HG03108 (cell line): ENCODE measurements at regions not wholly inside any gene's neighbourhood (a gene's known extent, or its start where the extent isn't known, plus 50 kb on each side); places are given as distances from the start of the nearest gene placed in this dataset.

Experiments
- ATAC-seq: cut with Tn5 transposase; IDR thresholded peaks from one replicate; pipeline ENCODE4 v1.9.1; 2021; ENCODE audit warnings: moderate library complexity; ENCODE audit not compliant: unreplicated experiment

DNA sequence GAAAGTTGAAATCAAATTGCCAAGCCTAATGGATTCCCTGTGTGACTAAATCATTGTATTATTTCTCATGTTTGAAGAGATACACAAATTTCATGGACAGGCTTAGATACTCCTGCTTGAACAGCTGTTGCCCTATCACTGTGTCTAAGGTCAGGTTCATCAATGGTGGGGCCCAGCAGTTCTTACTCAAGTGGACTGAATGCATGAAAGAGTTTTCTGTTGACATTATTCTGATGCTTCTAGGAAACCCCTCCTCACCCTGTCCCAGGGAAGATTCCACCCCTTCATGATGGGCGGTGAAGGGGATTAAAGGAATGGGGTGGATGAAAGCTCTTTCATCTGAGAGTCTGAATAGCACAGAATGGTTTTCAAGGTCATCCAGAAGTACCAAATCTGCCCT is 148.8 kb downstream of the INO80D start:
- no peak for ATAC-seq

DNA sequence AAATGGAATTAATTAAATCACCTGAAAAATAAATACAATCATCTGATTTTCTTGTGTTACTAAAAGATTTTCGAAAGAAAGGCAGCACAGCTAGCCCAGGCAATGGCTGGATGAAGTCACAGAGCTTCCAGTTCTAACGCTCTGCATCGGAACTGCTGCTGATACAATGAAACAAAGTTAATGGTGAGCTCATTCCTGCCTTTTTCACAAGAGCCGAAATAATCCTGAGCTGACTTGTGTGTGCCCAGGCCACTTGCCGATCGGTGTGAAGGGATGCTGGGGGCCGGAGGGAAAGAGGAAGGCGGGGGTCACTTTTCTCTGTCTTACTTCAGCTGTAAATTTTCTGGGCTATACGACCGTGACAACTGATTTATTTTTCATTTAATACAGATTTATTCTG is 149.5 kb downstream of the INO80D start:
- ATAC-seq: no peak

DNA sequence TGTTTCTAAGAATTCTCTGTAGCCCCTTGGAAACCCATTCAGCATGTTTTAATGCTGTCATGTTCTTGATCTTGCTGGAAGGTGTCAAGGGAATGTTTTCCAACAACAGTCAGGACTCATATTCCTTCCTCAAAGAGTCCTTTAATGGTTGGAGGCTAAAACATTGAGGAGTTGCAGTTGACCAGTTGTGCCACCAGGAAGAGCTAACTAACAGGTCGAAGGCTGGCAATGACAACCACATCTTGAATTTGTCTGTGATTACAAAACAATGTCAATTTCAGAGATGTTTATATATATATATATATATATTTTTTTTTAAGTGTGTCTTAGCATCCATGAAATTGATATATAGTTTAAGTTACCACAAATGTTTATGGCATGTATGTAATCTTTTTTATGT is 151.5 kb downstream of the INO80D start:
- no peak for ATAC-seq

DNA sequence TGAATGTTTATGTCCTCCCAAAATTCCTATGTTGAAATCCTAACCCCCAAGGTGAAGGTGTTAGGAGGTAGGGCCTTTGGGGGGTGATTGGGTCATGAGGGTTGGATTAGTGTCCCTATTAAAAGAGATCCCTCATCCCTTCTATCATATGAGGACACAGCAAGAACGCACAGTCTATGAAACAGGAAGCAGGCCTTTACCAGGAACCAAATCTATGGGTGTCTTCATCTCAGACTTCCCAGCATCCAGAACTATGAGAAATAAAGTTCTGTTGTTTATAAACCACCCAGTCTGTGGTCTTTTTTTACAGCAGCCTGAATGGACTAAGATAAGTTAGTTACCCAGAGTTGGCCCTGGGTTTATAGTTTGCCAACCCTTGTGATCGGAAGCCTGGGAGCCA is 153.1 kb downstream of the INO80D start:
- ATAC-seq: no peak

DNA sequence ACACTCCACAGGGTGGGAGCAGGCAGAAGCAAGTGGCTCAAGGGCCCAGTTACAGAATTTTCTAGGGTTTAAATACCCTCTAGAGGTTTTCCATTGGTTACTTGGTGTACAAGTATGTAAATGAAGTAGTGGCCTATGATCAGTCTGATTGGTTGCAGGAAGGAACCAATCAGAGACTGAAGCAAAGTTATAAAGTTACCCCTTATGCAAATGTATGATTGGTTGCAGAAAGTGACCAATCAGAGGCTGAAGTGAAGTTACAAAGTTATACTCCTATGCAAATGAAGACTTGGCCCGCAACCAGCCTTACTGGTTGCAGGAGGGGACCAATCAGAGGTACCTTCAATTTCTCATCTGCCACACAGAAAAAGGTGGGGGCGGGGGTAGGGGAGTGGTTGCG is 154.6 kb downstream of the INO80D start:
- no peak for ATAC-seq

DNA sequence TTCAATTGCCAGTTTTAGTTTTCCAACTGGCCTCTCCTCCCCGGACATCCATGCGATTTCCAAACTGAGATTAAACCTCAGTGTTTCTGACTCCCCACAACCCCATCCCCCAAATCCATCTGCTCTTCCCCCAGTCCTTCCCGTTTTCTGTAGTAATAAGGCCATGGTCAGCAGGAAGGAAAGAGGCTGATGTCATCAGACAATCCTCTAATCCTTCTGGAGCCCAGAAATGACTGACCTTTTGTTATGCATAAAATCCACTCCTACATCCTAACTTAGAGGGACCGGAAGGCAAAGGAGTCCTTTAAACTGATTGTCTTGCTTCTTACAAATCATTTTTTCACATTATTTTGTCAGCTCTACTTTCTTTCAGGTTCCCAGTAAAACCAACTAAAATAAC is 155.8 kb downstream of the INO80D start:
- no peak for ATAC-seq

DNA sequence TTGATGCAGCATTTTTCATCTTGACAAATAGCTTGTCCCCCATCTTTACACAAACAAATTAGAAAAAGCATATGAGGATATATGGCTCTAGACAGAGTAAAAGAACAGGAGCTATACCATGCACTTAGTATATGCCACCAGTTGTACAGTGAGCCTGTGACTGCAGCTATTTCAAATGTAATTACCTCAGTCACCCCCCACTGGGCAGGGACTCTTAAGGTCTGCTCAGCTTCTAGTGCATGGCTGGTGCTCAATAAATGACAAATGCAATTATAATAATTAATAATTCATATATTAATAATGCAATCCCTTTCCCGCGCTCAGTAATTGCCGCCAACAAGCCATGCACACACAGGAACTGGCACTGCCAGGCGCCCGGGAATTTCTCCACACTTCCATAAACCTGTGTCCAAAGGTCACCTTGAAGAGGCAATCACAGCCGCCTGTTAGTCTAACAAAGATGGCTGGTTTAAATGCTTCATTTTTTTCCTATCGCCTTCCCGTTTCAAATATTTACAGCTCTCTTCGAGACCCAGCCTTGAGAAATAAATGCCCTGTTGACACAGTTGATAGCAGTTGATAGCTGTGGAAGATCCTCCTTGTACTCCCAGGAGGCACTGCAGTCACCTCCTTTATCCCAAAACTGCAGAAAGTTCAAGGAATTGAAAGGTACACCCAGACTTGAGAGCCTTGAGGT is 156.6 kb downstream of the INO80D start:
- ATAC-seq: no peak

DNA sequence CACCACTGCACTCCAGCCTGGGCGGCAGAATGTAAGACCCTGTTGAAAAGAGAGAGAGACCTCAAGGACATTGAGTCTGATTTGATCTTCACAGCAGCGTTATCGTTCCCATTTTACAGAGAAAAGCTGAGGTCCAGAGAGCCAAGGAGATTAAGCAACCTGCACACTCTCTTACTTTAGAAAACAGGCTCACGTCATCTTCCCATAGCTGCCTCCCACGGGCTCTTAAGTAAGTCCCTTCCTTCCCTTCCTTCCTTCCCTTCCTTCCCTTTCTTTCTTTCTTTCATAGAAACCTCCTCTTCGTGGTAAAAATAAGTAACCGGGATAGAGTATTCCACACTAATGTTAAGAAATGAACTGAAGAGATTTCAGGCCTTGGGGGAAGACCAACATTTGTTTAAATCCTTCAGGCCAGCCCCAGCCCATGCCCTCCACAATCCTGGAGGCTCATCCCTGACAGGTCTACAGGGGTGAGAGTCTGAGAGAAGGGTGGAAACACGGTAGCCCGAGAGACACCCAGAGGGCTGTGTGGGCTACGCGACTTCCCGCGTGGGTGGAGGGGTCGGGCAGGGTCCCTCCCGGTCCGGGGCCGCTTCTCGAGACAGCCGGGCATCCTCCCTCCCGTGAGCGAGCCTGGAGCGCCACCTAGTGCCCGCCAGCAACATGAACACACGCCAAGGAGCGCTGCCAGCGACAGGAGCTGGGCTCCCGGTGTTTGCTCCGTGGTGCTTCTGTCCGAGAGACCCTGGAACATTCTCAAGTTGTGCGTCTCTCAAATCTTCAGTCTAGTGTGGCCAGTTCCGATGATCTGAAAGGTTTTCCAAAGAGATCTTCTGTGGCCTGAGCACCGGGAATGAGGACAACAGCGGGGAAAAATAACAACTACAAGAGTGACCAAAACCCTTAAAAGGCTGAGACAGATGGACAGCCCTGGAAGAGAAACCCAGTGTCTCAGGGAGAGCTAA is 160.3 kb downstream of the INO80D start:
- ATAC-seq: peak; percentile 93

DNA sequence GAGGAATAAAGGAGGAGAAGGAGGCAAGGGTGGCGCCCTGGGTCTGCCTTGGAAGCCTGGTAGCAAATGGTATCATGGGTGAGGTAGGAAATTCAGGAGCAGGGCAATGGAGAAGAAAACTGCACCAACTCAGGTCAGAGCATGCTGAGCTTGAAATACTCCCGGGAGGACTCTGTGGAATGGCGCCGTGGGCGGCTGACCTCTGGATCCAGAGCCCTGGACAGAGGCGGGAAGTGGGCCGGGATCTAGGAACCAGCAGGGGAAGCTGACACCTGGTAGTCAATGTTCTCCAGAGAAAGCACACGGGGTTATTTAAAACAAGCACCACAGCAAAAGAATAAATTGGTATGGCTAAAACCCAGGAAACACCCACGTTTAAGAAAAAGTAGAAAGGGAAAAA is 161.3 kb downstream of the INO80D start:
- no peak for ATAC-seq

DNA sequence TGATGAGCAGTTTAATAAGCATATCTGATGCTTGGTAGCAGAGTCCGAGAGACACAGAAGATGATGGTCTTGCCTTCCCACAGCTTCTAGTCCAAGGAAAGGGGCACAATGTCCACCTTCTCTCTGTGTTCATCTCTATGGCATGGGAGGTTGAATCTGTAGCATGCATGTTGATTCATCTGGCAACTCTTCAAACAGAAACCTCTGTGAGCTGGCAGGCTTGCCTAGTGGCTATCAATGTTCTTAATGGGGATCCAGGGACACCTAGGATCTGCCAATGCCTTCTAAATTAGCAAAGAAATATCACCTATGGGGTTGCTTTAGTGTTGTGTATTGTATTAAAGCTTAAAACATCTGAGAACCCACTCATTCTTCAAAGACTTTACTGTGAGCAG is 170.8 kb downstream of the INO80D start:
- no peak for ATAC-seq

DNA sequence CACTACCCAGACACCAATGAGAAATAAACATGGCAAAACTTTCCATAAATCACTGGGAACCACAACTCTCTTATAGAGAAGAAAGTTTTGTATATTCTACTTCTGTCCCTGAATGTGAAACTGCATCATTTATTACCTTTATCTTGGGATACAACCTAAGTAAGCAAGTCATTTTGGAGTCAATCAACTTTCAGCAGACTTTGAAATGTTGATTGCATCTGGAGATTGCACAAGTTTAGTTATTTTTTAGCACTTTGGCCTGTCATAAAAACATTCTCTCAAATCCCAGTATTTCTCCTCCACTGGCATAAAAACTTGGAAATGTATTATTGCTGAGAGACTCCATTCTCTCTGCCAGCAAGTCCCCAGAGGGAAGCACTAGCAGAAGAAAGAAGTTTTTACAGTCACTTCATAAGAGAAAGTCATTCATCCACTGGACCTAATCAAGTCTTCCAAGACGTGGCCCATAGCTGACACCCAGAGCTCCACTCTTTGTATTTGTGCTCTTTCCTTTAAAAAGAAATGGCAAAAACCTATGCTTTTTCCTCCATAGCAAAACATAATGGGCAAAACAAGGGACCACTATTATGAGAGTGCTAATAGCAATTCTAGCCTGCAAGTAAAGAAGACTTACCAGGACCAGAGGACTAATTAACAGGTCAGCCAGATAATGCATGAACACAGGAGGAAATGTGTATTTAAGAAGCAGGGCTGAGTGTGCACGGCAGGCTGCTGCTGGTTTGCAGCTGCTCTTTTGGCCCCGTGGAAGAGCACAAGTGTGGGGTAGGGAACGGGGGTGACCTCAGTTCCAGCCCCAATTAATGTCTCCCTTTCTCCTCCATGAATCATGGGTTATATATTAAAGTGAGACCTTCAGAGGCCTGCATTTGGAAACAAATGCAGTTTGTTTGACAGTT is 171.5 kb downstream of the INO80D start:
- ATAC-seq: no peak

DNA sequence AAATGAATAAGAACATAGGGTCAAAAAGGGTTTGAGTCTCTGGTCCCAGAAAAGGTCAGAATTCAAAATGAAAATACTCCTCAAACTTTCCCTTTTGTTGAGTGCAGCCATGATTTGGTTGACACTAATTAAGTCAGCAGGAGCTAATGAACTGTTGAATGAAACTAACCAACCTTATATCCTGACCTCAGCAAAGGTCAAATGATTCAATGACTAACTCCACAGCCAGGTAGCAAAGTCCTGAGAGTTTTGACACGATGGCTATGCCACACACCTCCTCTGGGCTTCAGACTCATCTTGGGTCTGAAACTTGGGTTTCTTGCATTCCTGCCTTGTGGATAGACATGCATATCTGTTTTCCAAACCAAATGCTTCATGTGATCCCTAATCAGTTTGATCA is 172.3 kb downstream of the INO80D start:
- no peak for ATAC-seq

DNA sequence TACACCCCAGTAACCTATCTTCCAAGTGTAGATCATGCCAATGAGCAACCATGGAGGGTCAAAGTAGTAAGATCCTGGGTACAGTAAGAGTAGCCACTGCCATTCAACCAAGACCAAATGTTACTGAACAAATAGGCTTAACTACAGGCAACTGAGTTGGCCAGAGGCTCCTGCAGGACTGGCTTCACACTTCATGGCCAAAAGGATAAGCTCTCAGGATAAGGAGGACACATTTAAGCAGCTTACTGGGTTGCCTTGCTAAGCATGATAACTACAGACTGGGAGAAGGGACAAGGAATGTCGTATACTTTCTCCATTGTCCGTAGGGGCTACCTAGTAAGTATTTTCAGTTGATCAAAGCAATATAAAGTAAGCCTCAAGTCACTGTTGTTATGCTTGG is 174.7 kb downstream of the INO80D start:
- no peak for ATAC-seq

DNA sequence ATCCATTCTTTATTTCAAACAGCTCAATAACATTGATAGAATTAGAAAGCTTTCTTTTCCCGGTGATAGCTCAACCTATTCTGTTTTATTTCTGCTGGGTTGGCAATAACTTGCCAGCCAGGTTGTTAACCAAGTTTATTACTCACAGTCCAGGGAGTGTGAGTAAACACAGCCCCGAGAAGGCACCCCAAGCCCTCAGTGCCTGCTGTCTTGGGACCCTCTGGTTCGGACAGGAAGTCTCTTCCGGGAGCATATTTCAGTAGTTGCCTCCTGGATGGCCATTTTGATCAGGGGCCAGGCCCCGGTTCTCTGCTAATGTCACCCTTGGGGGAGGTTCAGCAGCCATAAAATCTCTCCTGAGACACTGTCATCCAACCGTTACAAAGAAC is 176.8 kb downstream of the INO80D start:
- ATAC-seq: no peak

DNA sequence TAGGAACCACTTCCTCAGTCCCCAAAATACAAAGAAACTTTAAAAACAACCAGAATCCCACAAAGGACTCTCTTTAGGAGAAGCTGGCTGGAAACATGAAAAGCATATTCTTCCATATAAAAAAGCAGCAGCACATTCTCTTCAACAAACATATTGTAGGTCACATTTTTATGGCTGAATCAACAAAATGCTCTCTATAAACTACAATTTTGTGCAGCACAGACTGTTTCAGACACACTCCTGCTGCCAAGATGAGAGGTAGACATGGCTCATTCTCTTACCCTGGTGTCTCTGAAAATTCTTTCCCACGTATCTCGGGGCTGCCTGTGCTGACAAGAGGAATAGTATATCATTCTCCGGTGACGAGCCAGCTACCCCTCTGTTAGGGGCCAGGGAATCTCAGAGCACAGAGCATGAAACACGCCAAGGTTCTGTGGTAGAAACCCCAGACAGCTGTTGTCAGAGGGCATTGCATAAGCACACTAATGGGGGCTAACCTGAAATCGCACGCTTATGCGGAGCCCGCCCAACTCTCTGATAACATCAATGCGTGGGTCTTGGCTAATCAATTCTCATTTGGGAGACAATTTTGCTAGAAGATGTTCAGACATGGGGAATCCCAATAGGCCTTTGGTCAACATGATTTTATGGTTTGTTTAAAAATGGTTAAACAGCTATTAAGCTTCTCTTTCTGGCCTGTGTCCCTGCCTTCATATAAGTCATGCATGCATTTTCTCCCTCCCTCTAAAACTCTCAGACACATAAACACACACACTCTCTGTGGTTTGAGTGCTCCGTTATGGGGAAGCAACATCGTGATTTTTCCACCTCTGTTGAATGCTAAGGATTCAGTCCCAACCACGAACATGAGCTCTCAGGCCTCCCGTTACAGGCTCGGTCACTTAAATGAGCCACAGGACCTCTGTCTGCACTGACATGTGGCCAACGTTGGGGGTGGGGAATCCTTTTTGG is 177.5 kb downstream of the INO80D start:
- ATAC-seq: no peak

DNA sequence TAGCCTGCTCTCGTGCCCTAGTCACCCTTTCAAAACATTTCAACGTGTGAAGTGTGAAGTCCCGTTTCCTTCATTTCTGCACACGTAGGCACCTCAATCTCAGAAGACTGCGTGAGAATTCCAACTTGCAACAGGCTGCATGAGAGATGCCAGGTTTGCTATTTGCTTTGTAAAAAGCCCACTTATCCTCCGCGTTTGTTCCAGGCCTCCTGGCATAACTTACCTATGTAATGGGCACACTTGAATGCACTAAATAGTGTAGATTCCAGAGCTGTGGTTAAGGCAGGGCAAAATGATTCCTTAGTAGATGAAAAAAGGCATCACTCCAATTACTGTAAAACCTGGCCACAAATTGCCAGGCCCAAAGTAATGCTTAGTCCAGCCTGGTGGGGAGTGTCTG is 179.6 kb downstream of the INO80D start:
- ATAC-seq: no peak

DNA sequence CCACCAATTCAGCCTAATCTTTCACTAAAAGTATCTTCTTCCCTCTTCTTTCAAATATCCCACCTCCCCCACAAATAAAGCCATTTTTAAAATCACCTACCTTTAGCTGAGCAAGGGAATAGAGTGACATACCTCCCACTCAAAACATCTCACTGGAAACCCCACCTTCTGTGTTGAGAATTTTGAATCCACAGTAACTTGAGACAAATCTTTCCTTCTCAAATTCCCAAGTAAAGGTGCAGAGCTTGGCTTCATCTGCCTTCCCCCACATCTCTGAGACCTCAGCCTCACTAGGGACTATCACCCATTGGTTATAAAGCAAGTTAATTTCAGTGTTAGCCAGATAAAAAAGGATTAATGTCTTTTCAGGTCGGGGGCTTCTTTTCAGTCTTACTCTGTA is 180.4 kb downstream of the INO80D start:
- ATAC-seq: no peak

DNA sequence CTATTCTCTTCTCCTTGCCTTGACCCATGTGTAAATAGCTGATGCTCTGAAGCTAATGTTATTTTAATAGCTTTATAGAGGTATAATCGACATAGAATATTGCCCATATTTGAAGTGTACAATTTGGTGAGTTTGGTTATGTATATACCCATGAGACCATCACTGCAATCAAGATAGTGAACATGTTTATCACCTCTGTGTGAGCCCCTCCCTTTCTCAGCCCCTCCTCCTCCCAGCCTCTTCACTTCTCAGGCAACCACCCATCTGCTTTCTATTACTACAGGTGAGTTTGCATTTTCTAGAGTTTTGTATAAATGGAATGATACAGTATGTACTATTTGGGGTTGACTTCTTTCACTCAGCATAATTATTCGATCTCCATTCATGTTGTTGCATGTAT is 181.1 kb downstream of the INO80D start:
- no peak for ATAC-seq

DNA sequence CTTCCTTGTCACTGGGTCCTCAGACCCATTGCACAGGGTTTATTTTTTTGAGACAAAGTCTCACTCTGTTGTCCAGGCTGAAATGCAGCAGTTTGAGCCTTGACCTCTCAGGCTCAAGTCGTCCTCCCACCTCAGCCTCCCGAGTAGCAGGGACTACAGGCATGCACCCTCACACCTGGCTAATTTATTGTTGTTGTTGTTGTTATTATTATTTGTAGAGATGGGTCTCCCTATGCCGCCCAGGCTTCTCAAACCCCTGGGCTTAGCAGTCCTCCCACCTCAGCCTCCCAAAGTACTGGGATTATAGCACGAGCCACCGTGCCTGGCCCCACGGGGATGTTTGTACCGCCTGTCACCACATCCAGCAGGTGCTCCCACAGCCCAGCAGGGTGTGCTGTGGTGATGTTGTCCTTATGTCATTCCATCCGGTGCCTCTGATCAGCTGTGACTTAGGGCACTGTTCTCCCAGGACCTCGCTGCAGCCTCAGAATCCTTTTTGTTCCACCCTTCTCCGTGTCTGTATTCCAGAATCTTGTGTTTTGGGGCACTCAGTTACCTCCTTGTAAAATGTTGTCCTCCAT is 182.3 kb downstream of the INO80D start:
- peak; percentile 66 for ATAC-seq

DNA sequence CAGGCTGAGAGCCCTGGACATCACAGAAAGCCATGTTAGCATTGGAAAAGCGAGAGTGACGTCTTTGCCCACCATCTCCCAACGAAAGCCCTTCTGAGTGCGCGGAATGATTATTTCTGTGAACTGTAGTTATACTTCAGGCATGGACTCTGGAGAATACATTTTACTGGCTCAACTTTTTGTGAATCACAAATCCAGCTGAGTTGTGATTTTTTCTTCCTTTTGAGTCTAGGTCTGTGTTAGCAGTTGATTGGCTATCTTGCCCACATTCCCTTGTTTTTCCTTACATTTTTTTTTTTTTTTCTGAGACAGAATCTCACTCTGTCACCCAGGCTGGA is 183.1 kb downstream of the INO80D start:
- no peak for ATAC-seq
